ENCODE measurements at regions not wholly inside any gene's neighbourhood (a gene's known extent, or its start where the extent isn't known, plus 50 kb on each side); places are given as distances from the start of the nearest gene placed in this dataset.
"Not testable (repeated sequence)": the region's sequence is repeated elsewhere in the genome, so short reads cannot be mapped to it uniquely, and the experiment has no call there.

GRCh38 chr9:95719354-95719753 lies 156.1 kb upstream of the ERCC6L2 start:
- intact Hi-C loops (cut with DNase I) = no loop called here
- no peak for DNase-seq (ENCODE audit: low spot score)

DNA sequence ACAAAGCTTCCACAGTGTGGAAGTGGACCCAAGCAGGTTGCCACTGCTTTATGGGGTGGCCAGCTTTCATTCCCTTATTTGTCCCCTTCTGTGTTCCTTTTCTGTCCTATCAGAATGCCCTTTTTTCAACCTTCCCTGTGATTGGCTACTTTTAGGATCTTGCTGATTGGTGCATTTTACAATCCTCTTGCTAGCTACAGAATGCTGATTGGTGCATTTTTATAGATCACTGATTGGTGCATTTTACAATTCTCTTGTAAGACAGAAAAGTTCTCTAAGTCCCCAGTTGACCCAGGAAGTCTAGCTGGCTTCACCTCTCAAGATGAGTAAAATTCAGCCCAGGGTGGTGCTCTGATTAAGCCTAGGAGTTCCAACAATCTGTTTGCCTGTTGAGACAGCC lies 157.2 kb upstream of the ERCC6L2 start:
- DNase-seq (ENCODE audit: low spot score) = no peak
- intact Hi-C loops (cut with DNase I) = no loop called here

DNA sequence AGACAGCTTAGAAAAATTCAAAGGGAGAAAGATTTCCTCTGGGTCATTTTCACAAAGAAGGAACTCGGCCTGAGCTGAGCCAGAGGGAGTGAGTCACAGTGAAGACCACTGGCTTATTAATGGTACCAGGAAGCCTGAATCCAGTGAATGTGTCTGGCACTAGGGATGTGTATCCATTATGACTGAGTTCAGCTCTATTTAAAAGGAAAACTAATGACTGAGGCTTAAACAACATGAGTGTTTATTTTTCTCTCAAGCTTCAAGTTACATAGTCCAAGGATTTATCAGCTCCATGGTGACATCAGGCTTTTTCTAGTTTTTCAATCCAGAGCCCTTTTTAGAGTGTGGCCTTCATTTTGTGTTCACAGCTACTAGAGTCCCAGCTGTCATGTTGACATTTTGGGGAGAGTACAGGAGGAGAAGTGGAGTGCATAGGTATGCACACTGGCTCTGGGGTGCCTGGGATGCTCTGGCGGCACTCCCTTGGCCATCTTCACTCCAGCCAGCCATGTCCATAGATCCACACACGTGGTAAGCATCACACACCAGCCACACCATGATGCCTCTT lies 159.5 kb upstream of the ERCC6L2 start:
- no peak for DNase-seq (ENCODE audit: low spot score)
- intact Hi-C loops (cut with DNase I) = no loop called here

- intact Hi-C loops (cut with DNase I) = no loop called here
Measured at GRCh38 chr9:95710446-95710845, 165.0 kb upstream of the ERCC6L2 start.

DNA sequence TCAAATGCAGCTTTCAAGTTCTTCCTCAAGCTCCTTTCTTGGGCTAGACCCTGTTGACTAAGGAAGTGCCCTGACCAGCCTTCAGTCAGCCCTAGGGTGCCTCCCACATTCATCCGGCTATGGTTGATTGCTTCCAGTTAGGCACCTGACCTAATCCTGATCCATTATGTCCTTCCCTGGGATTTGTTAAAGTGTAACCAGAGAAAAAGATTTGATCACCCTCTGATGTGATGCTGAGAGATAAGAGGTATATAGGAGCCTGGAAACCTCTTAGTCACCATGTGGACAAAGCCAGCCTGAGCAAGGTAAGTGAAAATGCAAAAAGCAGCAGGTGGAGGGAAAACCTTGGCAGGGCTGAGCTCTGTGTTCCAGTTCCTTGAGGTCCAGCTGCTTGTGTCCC lies 178.8 kb upstream of the ERCC6L2 start:
- DNase-seq (ENCODE audit: low spot score) = no peak
- intact Hi-C loops (cut with DNase I) = no loop called here

More at GRCh38 chr9:95710446-95710845, 165.0 kb upstream of the ERCC6L2 start:
- DNase-seq (ENCODE audit: low spot score) = no peak

DNA sequence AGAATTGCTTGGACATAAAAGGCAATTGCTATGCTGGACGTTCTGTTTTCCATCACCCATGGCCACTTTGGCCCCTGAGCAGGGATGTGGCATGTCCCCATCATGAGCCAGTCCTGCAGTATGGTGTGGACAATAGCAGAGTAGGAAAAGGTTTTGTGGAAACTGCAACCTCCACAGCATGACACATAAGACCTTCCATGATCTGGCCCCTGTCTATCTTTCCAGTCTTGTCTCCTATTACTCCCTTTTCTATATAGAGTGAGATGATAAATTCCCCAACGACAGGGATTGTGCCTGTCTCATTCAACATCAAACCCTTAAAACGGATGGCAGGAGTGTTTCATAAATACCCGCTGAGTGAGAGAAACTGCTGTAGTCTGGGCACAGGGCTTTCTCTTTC lies 174.7 kb upstream of the PTCH1 start:
- intact Hi-C loops (cut with DNase I) = no loop called here
- DNase-seq (ENCODE audit: low spot score) = no peak

DNA sequence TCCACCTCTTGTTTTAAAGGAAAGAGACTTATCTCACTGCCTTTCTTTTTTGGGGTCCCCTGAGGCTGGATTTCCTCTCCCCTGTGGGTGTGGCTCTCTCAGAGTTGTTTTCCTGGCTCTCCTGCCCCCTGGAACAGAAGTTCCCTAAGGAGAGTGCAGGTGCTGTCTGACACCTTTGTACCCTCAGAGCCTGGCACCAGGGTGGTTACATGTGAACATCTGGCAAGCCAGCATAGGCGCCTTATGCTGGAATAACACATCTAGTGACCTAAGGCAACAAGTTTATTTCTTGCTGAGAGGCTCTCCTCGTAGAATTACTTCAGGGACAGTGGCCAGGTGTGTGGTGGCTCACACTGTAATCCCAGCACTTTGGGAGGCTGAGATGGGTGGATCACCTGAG lies 172.9 kb upstream of the PTCH1 start:
- DNase-seq (ENCODE audit: low spot score) = no peak
- intact Hi-C loops (cut with DNase I) = no loop called here

GRCh38 chr9:95684516-95684915 lies 167.7 kb upstream of the PTCH1 start:
- intact Hi-C loops (cut with DNase I) = no loop called here
- DNase-seq (ENCODE audit: low spot score) = no peak

DNA sequence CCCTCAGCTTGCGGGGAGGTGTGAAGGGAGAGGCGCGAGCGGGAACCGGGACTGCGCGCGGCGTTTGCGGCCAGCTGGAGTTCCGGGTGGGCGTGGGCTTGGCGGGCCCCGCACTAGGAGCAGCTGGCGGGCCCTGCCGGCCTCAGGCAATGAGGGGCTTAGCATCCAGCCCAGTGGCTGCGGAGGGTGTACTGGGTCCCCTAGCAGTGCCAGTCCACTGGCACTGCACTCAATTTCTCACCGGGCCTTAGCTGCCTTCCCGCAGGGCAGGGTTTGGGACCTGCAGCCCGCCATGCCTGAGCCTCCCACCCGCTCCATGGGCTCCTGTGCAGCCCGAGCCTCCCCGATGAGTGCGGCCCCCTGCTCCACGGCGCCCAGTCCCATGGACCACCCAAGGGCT lies 163.5 kb upstream of the PTCH1 start:
- intact Hi-C loops (cut with DNase I); DNase-seq (ENCODE audit: low spot score): not testable (repeated sequence)

- no peak for DNase-seq (ENCODE audit: low spot score)
Measured at GRCh38 chr9:95679874-95680273, 163.1 kb upstream of the PTCH1 start.

DNA sequence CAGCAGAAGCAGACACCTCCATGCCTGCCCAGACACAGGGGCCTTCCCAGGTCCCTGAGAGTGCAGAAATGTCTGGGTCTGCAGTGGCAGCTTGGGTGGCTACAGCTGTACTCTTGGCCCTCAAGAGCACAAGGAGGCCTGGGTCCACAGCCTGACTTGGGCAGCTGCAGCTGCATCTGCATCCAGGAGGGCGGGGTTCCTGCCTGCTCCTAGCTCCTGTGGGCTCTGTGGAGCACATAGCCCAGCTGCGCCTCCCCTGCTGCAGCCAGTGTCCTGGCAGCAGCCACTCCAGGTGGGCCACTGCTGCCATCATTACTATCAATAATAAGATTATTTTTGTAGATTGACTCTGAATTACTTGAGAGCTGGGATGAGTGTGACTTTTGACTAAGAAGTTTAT lies 162.0 kb upstream of the PTCH1 start:
- intact Hi-C loops (cut with DNase I) = no loop called here
- no peak for DNase-seq (ENCODE audit: low spot score)

More at GRCh38 chr9:95679874-95680273, 163.1 kb upstream of the PTCH1 start:
- intact Hi-C loops (cut with DNase I) = no loop called here

GRCh38 chr9:95670122-95670521 lies 153.4 kb upstream of the PTCH1 start:
- no peak for DNase-seq (ENCODE audit: low spot score)
- intact Hi-C loops (cut with DNase I) = no loop called here

DNA sequence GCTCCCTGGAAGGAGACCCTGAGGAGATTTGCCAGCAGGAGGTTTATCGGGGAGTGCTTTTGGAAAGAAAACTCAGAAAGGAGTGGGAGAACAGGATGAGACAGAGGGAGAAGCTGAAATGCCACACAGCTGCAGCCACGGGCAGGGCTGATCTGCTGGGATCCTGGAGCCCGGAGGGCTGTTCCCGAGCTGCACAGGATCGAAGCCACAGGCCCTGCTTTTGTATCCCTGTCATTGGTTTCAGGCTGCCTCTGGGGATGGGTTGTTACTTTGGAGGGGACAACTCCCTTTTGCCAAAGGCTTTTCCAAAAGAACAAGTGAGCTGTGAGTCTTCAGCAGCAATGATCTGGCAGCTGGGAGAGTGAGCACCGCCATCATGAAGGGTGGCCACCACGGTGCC lies 152.5 kb upstream of the PTCH1 start:
- intact Hi-C loops (cut with DNase I) = no loop called here
- DNase-seq (ENCODE audit: low spot score) = no peak

GRCh38 chr9:95667789-95668188 lies 151.0 kb upstream of the PTCH1 start:
- intact Hi-C loops (cut with DNase I) = no loop called here
- no peak for DNase-seq (ENCODE audit: low spot score)

DNA sequence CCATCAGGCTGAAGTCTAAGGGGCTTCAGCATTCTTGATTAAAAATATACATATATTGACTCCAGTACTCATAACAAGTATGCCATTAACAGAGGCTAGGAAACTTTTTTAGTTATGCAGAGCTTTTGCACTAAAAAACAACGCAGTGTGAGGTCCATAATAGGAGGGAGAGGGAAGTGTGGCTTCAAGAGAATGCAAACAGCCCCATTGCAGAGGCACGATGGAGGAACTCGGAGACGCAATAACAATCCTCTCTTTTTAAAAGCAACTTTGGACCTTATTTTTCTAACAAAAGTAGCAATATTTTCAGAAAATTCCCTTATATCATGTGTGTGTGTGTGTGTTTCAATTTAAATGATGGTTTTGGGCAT lies 150.0 kb upstream of the PTCH1 start:
- intact Hi-C loops (cut with DNase I) = no loop called here
- no peak for DNase-seq (ENCODE audit: low spot score)

- intact Hi-C loops (cut with DNase I) = no loop called here
- DNase-seq (ENCODE audit: low spot score) = no peak
Measured at GRCh38 chr9:95666096-95666784, 149.5 kb upstream of the PTCH1 start.

DNA sequence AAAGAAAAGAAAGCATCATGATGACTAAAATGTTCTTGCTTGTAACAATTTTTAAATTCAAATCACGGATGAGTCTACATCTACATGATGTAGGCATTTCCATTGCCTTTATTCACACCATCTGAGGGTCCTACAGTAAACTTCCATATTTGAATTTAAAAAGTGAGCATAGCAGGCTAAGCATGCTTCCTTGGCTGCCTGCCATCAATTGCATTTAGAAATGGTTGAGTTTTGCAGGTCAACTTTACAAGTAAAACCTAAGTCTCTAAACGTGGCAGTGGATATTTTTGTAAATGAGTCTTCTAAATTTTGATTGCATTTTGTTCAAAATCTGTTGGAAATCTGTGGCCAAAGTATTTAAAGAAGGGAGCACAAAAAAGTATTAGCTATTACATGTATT lies 136.5 kb upstream of the PTCH1 start:
- no peak for DNase-seq (ENCODE audit: low spot score)
- intact Hi-C loops (cut with DNase I) = no loop called here

DNA sequence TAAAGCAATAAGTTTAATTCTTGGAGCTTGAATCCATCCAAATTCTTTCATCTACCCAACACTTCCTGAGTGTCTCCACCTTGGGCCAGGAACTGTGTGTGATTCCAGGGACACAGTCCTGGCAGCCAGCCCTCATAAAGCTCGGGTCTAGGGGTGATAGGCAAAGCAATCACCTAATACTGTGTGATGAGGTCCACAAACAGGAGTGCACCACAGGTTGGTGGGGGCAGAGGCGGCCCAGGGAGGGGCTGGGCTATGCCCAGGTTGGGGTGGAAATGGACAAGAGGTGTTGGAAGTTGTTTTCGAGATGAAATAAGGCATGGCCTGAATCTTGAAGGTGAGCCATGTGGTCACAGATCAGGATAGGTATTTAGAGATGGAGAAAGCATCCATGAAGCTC lies 133.9 kb upstream of the PTCH1 start:
- intact Hi-C loops (cut with DNase I) = no loop called here
- DNase-seq (ENCODE audit: low spot score) = no peak

DNA sequence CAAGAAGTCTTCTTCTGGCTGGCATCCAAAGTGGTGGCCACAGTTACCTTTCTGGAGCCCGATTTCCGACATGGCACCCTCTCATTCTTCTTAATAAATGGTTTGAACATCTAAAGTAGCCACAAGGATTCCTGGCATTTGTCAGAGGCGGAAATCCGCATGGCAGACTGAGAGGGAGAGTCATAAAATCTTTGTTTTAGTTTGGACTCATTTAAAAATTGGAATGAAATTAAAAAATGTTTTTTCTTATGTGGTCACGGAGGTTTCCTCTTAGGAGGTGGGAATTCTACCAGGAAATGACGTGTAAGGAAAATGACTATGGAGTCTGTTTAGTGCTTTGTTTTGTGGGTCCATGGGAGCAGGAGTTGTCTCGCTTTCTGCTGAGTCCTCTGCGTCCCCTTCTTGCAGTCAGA lies 133.0 kb upstream of the PTCH1 start:
- no peak for DNase-seq (ENCODE audit: low spot score)
- intact Hi-C loops (cut with DNase I) = no loop called here

- intact Hi-C loops (cut with DNase I) = no loop called here
- no peak for DNase-seq (ENCODE audit: low spot score)
Measured at GRCh38 chr9:95648225-95648624, 131.5 kb upstream of the PTCH1 start.

DNA sequence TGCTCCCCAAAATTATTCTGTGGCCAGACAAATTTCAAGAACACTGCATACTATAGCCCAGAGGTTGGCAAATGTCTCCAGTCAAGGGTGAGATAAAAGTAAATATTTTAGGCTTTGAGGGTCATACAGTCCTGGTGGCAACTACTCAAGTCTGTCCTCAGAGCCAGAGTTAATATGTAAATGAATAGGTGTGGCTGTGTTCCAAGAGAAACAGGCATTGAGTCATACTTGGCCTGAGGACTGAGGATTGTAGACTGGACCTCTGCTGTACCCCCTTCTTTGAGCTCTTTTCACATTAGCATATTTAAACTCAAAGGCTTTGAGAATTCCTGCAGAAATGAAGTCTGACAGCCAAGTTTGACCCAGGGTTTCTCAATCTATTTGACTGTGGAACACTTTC lies 129.2 kb upstream of the PTCH1 start:
- no peak for DNase-seq (ENCODE audit: low spot score)
- intact Hi-C loops (cut with DNase I) = no loop called here

DNA sequence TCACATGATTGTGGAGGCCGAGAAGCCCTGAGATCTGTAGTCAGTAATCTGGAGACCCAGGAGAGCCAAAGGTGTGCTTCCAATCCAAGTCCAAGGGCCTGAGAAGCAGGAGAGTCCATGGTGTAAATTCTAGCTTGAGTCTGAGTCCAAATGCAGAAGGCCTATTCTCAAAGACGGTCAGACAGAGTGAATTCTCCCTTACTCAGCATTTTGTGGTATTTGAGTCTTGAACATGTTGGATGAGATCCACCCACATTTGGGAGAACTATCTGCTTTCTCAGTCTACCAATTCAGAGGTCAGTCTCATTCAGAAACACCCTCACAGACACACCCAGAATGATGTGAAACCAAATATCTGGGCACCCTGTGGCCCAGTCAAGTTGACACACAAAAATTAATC lies 128.8 kb upstream of the PTCH1 start:
- intact Hi-C loops (cut with DNase I) = no loop called here
- no peak for DNase-seq (ENCODE audit: low spot score)
